HS-27A (cell line): ENCODE measurements at regions not wholly inside any gene's neighbourhood (a gene's known extent, or its start where the extent isn't known, plus 50 kb on each side); places are given as distances from the start of the nearest gene placed in this dataset.
"Not testable (repeated sequence)": the region's sequence is repeated elsewhere in the genome, so short reads cannot be mapped to it uniquely, and the experiment has no call there.

Experiments
- DNase-seq: peaks from one replicate; pipeline ENCODE4 v3.0.0-alpha.2; 2012; ENCODE audit warnings: low read depth, missing footprints

GRCh38 chr2:195304310-195304709 lies 352.7 kb upstream of the SLC39A10 start:
- DNase-seq = no peak

- no peak for DNase-seq
These were observed 356.4 kb upstream of the SLC39A10 start for GRCh38 chr2:195300631-195301030.

- DNase-seq = no peak
These were observed 357.4 kb upstream of the SLC39A10 start for GRCh38 chr2:195299600-195299999.

GRCh38 chr2:195296490-195296889 lies 360.5 kb upstream of the SLC39A10 start:
- DNase-seq = no peak

GRCh38 chr2:195289081-195289480 lies 367.9 kb upstream of the SLC39A10 start:
- no peak for DNase-seq

GRCh38 chr2:195279840-195280427 lies 377.1 kb upstream of the SLC39A10 start:
- DNase-seq = no peak

- DNase-seq = no peak
These were observed 386.5 kb upstream of the SLC39A10 start for GRCh38 chr2:195270466-195271039.

GRCh38 chr2:195269220-195269619 lies 387.8 kb upstream of the SLC39A10 start:
- DNase-seq = no peak

- DNase-seq = no peak
These were observed 399.0 kb upstream of the SLC39A10 start for GRCh38 chr2:195257979-195258378.

- DNase-seq = no peak
These were observed 405.0 kb upstream of the SLC39A10 start for GRCh38 chr2:195252018-195252417.

GRCh38 chr2:195251214-195251613 lies 405.8 kb upstream of the SLC39A10 start:
- DNase-seq = no peak

- DNase-seq = no peak
These were observed 418.2 kb upstream of the SLC39A10 start for GRCh38 chr2:195238826-195239225.

- DNase-seq = no peak
These were observed 418.6 kb upstream of the SLC39A10 start for GRCh38 chr2:195238379-195238778.

- DNase-seq = not testable (repeated sequence)
These were observed 428.5 kb upstream of the SLC39A10 start for GRCh38 chr2:195228547-195228946.

- DNase-seq = no peak
These were observed 443.0 kb upstream of the SLC39A10 start for GRCh38 chr2:195214072-195214471.

GRCh38 chr2:195212586-195212985 lies 444.4 kb upstream of the SLC39A10 start:
- no peak for DNase-seq

GRCh38 chr2:195202163-195202845 lies 454.7 kb upstream of the SLC39A10 start:
- no peak for DNase-seq

- no peak for DNase-seq
These were observed 457.2 kb upstream of the SLC39A10 start for GRCh38 chr2:195199864-195200263.

- no peak for DNase-seq
These were observed 475.8 kb upstream of the SLC39A10 start for GRCh38 chr2:195181059-195181705.

- no peak for DNase-seq
These were observed 488.7 kb upstream of the SLC39A10 start for GRCh38 chr2:195168369-195168768.

GRCh38 chr2:195164930-195165329 lies 492.1 kb upstream of the SLC39A10 start:
- no peak for DNase-seq

- DNase-seq = no peak
These were observed 494.1 kb upstream of the SLC39A10 start for GRCh38 chr2:195162918-195163317.

GRCh38 chr2:195162194-195162593 lies 494.8 kb upstream of the SLC39A10 start:
- no peak for DNase-seq
